ENCODE measurements at regions not wholly inside any gene's neighbourhood (a gene's known extent, or its start where the extent isn't known, plus 50 kb on each side); places are given as distances from the start of the nearest gene placed in this dataset.

DNA sequence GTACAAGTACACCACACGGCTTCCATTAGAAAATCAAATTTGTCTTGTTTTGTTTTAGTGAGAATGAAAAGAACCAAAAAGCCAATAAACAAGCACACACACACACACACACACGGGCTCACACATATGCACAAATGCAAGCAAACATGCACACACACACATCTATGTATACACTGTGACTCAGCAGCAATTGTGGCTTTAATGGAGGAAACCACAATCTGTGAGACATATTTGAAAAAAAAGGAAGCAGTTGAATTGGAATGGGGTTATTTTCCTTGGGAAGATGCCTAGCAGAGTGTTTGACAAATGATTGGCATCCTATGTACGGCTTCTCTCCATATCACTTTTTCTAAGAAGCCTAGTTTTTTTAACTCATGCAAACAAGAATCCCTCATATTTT lies 201.1 kb upstream of the ARRDC4 start (continued):
- TF ChIP-seq, protein P1, sequence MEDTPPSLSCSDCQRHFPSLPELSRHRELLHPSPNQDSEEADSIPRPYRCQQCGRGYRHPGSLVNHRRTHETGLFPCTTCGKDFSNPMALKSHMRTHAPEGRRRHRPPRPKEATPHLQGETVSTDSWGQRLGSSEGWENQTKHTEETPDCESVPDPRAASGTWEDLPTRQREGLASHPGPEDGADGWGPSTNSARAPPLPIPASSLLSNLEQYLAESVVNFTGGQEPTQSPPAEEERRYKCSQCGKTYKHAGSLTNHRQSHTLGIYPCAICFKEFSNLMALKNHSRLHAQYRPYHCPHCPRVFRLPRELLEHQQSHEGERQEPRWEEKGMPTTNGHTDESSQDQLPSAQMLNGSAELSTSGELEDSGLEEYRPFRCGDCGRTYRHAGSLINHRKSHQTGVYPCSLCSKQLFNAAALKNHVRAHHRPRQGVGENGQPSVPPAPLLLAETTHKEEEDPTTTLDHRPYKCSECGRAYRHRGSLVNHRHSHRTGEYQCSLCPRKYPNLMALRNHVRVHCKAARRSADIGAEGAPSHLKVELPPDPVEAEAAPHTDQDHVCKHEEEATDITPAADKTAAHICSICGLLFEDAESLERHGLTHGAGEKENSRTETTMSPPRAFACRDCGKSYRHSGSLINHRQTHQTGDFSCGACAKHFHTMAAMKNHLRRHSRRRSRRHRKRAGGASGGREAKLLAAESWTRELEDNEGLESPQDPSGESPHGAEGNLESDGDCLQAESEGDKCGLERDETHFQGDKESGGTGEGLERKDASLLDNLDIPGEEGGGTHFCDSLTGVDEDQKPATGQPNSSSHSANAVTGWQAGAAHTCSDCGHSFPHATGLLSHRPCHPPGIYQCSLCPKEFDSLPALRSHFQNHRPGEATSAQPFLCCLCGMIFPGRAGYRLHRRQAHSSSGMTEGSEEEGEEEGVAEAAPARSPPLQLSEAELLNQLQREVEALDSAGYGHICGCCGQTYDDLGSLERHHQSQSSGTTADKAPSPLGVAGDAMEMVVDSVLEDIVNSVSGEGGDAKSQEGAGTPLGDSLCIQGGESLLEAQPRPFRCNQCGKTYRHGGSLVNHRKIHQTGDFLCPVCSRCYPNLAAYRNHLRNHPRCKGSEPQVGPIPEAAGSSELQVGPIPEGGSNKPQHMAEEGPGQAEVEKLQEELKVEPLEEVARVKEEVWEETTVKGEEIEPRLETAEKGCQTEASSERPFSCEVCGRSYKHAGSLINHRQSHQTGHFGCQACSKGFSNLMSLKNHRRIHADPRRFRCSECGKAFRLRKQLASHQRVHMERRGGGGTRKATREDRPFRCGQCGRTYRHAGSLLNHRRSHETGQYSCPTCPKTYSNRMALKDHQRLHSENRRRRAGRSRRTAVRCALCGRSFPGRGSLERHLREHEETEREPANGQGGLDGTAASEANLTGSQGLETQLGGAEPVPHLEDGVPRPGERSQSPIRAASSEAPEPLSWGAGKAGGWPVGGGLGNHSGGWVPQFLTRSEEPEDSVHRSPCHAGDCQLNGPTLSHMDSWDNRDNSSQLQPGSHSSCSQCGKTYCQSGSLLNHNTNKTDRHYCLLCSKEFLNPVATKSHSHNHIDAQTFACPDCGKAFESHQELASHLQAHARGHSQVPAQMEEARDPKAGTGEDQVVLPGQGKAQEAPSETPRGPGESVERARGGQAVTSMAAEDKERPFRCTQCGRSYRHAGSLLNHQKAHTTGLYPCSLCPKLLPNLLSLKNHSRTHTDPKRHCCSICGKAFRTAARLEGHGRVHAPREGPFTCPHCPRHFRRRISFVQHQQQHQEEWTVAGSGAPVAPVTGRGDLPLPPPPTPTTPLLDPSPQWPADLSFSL (CRISPR knock-in tag; IDR thresholded peaks at IDR 0.05), result no peak
- TF ChIP-seq HHEX (CRISPR knock-in tag; IDR thresholded peaks at IDR 0.05), result no peak

DNA sequence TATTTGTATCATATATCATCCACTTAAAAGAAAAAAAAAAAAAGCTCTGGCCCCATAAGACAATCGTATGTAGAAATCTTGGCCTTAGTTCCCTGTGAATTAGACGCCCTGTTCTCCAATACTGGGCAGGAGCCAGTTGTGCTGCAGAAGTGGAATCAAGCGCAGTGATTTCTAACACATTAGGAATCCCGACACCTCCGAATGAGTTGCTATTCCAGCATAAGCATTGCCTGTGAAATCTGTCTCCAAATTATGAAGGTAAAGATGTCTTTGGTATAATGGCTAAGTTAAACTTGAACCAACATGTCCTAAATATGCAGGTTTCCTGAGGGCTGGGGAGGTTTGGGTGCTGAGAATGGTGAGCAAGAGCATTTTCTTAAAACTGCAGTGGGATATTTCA lies 199.4 kb upstream of the ARRDC4 start:
- ATAC-seq, result no peak
- in situ Hi-C loops (cut with HindIII; ENCODE audit: extremely low pct_ligation_motif_present, low pct_unique_long_range_greater_than_20kb), result loop anchor here (25.0 kb wide), 1 partner anchor 1399 kb away; no protein-coding TSS in a partner anchor
- Histone ChIP-seq H3K79me2 (ENCODE audit: insufficient read depth, low read length) (no peaks in the 10 kb centered on the region), H3K9ac (ENCODE audit: insufficient read depth, low read depth, low read length) (no peak overlapping the region), H3K4me2 (ENCODE audit: low read depth, low read length) (no peak overlapping the region), H2AFZ (ENCODE audit: low read length) (no peak overlapping the region), H3K27ac (ENCODE audit: extremely low read length, insufficient read depth, low read length) (no peak overlapping the region), H3K36me3 (replicated peaks in 1 of 2; ENCODE audit: control insufficient read depth in 1 of 2, insufficient read depth in 2 of 2, low read length in 2 of 2) (no peaks in the 10 kb centered on the region), H3K4me3 (replicated peaks in 1 of 3; ENCODE audit: insufficient read depth in 1 of 3, low read depth in 2 of 3, low read length in 3 of 3) (no peak overlapping the region), H4K20me1 (ENCODE audit: insufficient read depth, low read length) (no peaks in the 10 kb centered on the region), H3K27me3 (ENCODE audit: control insufficient read depth in 1 of 2, insufficient read depth in 2 of 2, low read length in 2 of 2) (no peaks in the 10 kb centered on the region; a peak in 1 of 5 replicates), H3K4me1 (ENCODE audit: insufficient read depth, low read length) (no peaks in the 10 kb centered on the region), H3K9me3 (ENCODE audit: low read length) (no peaks in the 10 kb centered on the region)
- POLR2A ChIA-PET, result no interaction called here
- intact Hi-C loops (cut with micrococcal nuclease; ENCODE audit: unreplicated experiment), result no loop called here
- DNase-seq (ENCODE audit: low spot score), result no peak
- FAIRE-seq, result no peak
- 52% methylated on average over 5 of the region's 5 CpGs for WGBS (ENCODE audit: low lambda C conversion rate)
- no TSS peak for BruUV-seq (replicated peaks)
- CTCF ChIA-PET (ENCODE audit: low intra/inter-chr PET ratio, low total read pairs), result no interaction called here
- TF ChIP-seq, protein P2, sequence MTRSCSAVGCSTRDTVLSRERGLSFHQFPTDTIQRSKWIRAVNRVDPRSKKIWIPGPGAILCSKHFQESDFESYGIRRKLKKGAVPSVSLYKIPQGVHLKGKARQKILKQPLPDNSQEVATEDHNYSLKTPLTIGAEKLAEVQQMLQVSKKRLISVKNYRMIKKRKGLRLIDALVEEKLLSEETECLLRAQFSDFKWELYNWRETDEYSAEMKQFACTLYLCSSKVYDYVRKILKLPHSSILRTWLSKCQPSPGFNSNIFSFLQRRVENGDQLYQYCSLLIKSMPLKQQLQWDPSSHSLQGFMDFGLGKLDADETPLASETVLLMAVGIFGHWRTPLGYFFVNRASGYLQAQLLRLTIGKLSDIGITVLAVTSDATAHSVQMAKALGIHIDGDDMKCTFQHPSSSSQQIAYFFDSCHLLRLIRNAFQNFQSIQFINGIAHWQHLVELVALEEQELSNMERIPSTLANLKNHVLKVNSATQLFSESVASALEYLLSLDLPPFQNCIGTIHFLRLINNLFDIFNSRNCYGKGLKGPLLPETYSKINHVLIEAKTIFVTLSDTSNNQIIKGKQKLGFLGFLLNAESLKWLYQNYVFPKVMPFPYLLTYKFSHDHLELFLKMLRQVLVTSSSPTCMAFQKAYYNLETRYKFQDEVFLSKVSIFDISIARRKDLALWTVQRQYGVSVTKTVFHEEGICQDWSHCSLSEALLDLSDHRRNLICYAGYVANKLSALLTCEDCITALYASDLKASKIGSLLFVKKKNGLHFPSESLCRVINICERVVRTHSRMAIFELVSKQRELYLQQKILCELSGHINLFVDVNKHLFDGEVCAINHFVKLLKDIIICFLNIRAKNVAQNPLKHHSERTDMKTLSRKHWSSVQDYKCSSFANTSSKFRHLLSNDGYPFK (CRISPR knock-in tag; IDR thresholded peaks at IDR 0.05; ENCODE audit: borderline replicate concordance), result no peak
- TF ChIP-seq ZNF10 (CRISPR knock-in tag; IDR thresholded peaks at IDR 0.05; ENCODE audit: borderline replicate concordance, low read depth) (no peak), ZNF773 (CRISPR knock-in tag; IDR thresholded peaks at IDR 0.05; ENCODE audit: borderline replicate concordance) (no peak)
- TF ChIP-seq, protein P3, sequence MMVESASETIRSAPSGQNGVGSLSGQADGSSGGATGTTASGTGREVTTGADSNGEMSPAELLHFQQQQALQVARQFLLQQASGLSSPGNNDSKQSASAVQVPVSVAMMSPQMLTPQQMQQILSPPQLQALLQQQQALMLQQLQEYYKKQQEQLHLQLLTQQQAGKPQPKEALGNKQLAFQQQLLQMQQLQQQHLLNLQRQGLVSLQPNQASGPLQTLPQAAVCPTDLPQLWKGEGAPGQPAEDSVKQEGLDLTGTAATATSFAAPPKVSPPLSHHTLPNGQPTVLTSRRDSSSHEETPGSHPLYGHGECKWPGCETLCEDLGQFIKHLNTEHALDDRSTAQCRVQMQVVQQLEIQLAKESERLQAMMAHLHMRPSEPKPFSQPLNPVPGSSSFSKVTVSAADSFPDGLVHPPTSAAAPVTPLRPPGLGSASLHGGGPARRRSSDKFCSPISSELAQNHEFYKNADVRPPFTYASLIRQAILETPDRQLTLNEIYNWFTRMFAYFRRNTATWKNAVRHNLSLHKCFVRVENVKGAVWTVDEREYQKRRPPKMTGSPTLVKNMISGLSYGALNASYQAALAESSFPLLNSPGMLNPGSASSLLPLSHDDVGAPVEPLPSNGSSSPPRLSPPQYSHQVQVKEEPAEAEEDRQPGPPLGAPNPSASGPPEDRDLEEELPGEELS (CRISPR knock-in tag; IDR thresholded peaks at IDR 0.05), result no peak
- TF ChIP-seq, protein P4, sequence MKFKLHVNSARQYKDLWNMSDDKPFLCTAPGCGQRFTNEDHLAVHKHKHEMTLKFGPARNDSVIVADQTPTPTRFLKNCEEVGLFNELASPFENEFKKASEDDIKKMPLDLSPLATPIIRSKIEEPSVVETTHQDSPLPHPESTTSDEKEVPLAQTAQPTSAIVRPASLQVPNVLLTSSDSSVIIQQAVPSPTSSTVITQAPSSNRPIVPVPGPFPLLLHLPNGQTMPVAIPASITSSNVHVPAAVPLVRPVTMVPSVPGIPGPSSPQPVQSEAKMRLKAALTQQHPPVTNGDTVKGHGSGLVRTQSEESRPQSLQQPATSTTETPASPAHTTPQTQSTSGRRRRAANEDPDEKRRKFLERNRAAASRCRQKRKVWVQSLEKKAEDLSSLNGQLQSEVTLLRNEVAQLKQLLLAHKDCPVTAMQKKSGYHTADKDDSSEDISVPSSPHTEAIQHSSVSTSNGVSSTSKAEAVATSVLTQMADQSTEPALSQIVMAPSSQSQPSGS (CRISPR knock-in tag; IDR thresholded peaks at IDR 0.05), result no peak
- TF ChIP-seq, protein P5, sequence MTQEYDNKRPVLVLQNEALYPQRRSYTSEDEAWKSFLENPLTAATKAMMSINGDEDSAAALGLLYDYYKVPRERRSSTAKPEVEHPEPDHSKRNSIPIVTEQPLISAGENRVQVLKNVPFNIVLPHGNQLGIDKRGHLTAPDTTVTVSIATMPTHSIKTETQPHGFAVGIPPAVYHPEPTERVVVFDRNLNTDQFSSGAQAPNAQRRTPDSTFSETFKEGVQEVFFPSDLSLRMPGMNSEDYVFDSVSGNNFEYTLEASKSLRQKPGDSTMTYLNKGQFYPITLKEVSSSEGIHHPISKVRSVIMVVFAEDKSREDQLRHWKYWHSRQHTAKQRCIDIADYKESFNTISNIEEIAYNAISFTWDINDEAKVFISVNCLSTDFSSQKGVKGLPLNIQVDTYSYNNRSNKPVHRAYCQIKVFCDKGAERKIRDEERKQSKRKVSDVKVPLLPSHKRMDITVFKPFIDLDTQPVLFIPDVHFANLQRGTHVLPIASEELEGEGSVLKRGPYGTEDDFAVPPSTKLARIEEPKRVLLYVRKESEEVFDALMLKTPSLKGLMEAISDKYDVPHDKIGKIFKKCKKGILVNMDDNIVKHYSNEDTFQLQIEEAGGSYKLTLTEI (CRISPR knock-in tag; conservative IDR thresholded peaks at IDR 0.05), result no peak

Data from HepG2 (cell line).